A673 (cell line): ENCODE measurements at regions not wholly inside any gene's neighbourhood (a gene's known extent, or its start where the extent isn't known, plus 50 kb on each side); places are given as distances from the start of the nearest gene placed in this dataset.

Experiments
- EZH2 ChIP-seq: fragments of 200-600 bp; sonication (generic); IDR thresholded peaks from 2 replicates; pipeline ENCODE4 v1.6.1; 2017; ENCODE audit warnings: borderline replicate concordance, low read depth, mild to moderate bottlenecking, mixed read lengths, antibody characterized with exemption, low read length; ENCODE audit not compliant: poor library complexity, severe bottlenecking
- TF ChIP-seq, protein P1 (sequence below): fragments of 300-800, 200-600 bp; sonication (generic); conservative IDR thresholded peaks from 2 replicates; pipeline ENCODE4 v1.5.1; 2017; ENCODE audit warnings: low read depth, mild to moderate bottlenecking, antibody characterized with exemption, low read length, moderate library complexity, mixed read lengths

GRCh38 chr13:103884101-103884723, 818.0 kb upstream of the SLC10A2 start:
- TF ChIP-seq, protein P1, sequence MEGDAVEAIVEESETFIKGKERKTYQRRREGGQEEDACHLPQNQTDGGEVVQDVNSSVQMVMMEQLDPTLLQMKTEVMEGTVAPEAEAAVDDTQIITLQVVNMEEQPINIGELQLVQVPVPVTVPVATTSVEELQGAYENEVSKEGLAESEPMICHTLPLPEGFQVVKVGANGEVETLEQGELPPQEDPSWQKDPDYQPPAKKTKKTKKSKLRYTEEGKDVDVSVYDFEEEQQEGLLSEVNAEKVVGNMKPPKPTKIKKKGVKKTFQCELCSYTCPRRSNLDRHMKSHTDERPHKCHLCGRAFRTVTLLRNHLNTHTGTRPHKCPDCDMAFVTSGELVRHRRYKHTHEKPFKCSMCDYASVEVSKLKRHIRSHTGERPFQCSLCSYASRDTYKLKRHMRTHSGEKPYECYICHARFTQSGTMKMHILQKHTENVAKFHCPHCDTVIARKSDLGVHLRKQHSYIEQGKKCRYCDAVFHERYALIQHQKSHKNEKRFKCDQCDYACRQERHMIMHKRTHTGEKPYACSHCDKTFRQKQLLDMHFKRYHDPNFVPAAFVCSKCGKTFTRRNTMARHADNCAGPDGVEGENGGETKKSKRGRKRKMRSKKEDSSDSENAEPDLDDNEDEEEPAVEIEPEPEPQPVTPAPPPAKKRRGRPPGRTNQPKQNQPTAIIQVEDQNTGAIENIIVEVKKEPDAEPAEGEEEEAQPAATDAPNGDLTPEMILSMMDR = no peak
- TF ChIP-seq EZH2 = no peak
